Stimulated activated effector memory CD8-positive, alpha-beta T cell treated with anti-CD3 and anti-CD28 coated beads, Interleukin-12 subunit alpha, Interleukin-12 subunit beta, amount 100 ng/mL, for 72 hours (primary cell): ENCODE measurements at regions not wholly inside any gene's neighbourhood (a gene's known extent, or its start where the extent isn't known, plus 50 kb on each side); places are given as distances from the start of the nearest gene placed in this dataset.
"Not testable (repeated sequence)": the region's sequence is repeated elsewhere in the genome, so short reads cannot be mapped to it uniquely, and the experiment has no call there.

Experiments used
- ATAC-seq: fragments of 150-1000 bp; cut with Tn5 transposase; 2 replicates; pipeline ENCODE4 v1.10.0; 2021
- DNase-seq, 2 donors: peaks; one replicate each; pipeline ENCODE4 v3.0.0; 2021 to 2022; ENCODE audit warnings: low spot score in 2 of 2
- H3K27ac Mint-ChIP-seq: one replicate; pipeline ENCODE4 v1.8.0; 2022; ENCODE audit warnings: mild to moderate bottlenecking, mixed read lengths
- H3K36me3 Mint-ChIP-seq: one replicate; pipeline ENCODE4 v1.8.0; 2022; ENCODE audit warnings: mild to moderate bottlenecking, mixed read lengths
- H3K4me1 Mint-ChIP-seq: one replicate; pipeline ENCODE4 v1.8.0; 2022; ENCODE audit warnings: mixed read lengths
- H3K4me3 Mint-ChIP-seq: one replicate; pipeline ENCODE4 v1.8.0; 2022; ENCODE audit warnings: mild to moderate bottlenecking, mixed read lengths
- H3K9me3 Mint-ChIP-seq: one replicate; pipeline ENCODE4 v1.8.0; 2022; ENCODE audit warnings: mixed read lengths

- Mint-ChIP-seq H3K36me3 (no peaks in the 10 kb centered on the region), H3K4me1 (no peaks in the 10 kb centered on the region), H3K4me3 (no peak overlapping the region), H3K27ac (no peak overlapping the region), H3K9me3 (peaks cover 28% of the 10 kb centered on the region)
- DNase-seq (no peak), ATAC-seq (no peak)
These were observed 547.9 kb upstream of the GALNTL6 start for GRCh38 chr4:171265190-171265818.

- DNase-seq (no peak), ATAC-seq (no peak)
- no peak overlapping the region for H3K27ac Mint-ChIP-seq
- no peaks in the 10 kb centered on the region for H3K4me1 Mint-ChIP-seq
- H3K36me3 Mint-ChIP-seq: no peaks in the 10 kb centered on the region
- H3K9me3 Mint-ChIP-seq: peaks cover 9% of the 10 kb centered on the region
- no peak overlapping the region for H3K4me3 Mint-ChIP-seq
These were observed 557.0 kb upstream of the GALNTL6 start for GRCh38 chr4:171256223-171256622.

DNA sequence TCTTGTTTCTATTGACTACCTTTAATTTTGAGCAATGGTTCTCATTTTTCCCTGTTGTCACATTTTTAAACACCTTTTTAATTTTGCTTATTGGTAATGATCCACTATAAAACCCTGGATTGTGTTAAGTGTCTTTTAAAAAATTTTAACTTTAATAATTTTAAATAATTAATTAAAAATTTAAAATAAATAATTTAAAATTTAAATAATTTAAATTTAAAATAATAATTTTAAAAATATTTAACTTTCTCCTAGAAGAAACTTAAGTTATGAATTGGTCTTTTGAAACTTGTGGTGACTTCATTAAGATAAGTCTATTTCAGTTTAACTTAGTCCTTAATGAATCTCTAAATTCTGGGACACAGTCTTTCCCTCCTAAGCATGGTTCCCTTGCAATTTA is 566.3 kb upstream of the GALNTL6 start:
- ATAC-seq (no peak), DNase-seq (no peak)
- no peak overlapping the region for H3K27ac Mint-ChIP-seq
- no peaks in the 10 kb centered on the region for H3K4me1 Mint-ChIP-seq
- H3K36me3 Mint-ChIP-seq: no peaks in the 10 kb centered on the region
- no peak overlapping the region for H3K4me3 Mint-ChIP-seq
- H3K9me3 Mint-ChIP-seq: peaks cover 14% of the 10 kb centered on the region

- no peaks in the 10 kb centered on the region for H3K36me3 Mint-ChIP-seq
- DNase-seq: no peak
- H3K9me3 Mint-ChIP-seq: peaks cover 6% of the 10 kb centered on the region
- H3K27ac Mint-ChIP-seq: no peak overlapping the region
- H3K4me3 Mint-ChIP-seq: no peak overlapping the region
- no peak for ATAC-seq
- H3K4me1 Mint-ChIP-seq: no peaks in the 10 kb centered on the region
These were observed 570.4 kb upstream of the GALNTL6 start for GRCh38 chr4:171242831-171243230.

DNA sequence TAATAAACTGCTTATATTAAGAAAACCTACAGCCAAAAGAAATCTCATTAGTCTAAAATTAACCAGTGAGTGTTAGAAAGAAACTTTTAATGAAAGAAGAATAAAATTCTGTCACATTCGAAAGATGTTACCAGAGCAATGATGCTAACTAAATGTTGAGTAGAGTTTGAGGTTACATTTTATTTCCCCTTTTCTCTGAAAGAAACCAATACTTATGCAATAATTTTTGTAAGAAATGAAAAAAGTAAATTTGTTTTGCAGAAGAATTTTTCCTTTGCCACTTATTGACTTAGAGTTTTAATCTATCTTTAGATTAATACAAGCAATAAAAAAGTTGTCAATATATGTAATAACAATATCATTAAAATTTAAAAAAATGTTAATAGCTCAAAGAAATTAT is 574.0 kb upstream of the GALNTL6 start:
- Mint-ChIP-seq H3K9me3 (peaks cover 6% of the 10 kb centered on the region), H3K4me3 (no peak overlapping the region), H3K4me1 (no peaks in the 10 kb centered on the region), H3K27ac (no peak overlapping the region), H3K36me3 (no peaks in the 10 kb centered on the region)
- ATAC-seq (no peak), DNase-seq (no peak)

- DNase-seq (no peak), ATAC-seq (no peak)
- Mint-ChIP-seq H3K4me1 (no peaks in the 10 kb centered on the region), H3K27ac (no peak overlapping the region), H3K9me3 (peaks cover 7% of the 10 kb centered on the region), H3K4me3 (no peak overlapping the region), H3K36me3 (no peaks in the 10 kb centered on the region)
These were observed 577.7 kb upstream of the GALNTL6 start for GRCh38 chr4:171235521-171235920.

- not testable (repeated sequence) for H3K36me3 Mint-ChIP-seq, DNase-seq, H3K9me3 Mint-ChIP-seq, H3K4me1 Mint-ChIP-seq, H3K27ac Mint-ChIP-seq, ATAC-seq, H3K4me3 Mint-ChIP-seq
These were observed 583.9 kb upstream of the GALNTL6 start for GRCh38 chr4:171229354-171229753.

DNA sequence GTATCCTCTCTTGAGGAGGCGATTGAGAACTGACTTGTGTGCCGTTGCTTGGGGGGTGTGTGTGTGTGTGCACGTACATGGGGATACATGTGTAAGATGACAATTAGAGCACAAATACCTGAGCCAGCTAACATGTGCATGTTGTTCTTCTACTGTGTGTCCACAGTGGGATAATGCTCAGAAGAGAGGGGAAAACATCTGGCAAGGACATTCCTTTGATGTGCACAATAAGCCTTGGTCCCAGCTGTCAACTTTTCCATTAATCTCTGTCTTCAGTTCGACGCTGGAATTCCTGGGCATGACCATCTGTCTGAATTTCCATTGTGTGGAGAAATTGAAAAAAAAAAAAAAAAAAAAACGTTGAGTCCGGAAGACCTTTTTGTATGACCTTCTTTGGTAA is 592.0 kb upstream of the GALNTL6 start:
- H3K27ac Mint-ChIP-seq: no peak overlapping the region
- DNase-seq: no peak

DNA sequence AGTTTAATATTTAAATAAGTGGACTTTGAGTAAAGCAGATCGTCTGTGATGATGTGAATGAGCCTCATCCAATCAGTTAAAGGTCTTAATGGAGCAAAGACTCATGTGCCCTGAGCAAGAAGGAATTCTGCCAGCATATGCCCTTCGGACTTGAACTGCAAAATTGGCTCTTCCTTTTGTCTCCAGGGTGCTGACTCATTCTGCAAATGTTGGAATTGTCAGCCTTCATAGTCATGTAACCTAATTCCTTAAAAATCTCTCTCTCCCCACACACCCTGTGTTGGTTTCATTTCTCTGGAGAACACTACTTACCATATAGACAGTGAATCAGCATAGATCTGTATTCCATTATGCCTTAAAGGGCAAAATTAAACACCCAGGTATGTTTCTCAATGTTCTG is 609.8 kb upstream of the GALNTL6 start:
- DNase-seq (no peak), ATAC-seq (no peak)
- Mint-ChIP-seq H3K4me3 (no peak overlapping the region), H3K9me3 (peaks cover 18% of the 10 kb centered on the region), H3K36me3 (no peaks in the 10 kb centered on the region), H3K4me1 (no peaks in the 10 kb centered on the region), H3K27ac (no peak overlapping the region)

More for the DNA sequence above, 592.0 kb upstream of the GALNTL6 start:
- Mint-ChIP-seq H3K36me3 (no peaks in the 10 kb centered on the region), H3K4me1 (no peaks in the 10 kb centered on the region), H3K9me3 (peaks cover 15% of the 10 kb centered on the region), H3K4me3 (no peak overlapping the region)
- no peak for ATAC-seq

DNA sequence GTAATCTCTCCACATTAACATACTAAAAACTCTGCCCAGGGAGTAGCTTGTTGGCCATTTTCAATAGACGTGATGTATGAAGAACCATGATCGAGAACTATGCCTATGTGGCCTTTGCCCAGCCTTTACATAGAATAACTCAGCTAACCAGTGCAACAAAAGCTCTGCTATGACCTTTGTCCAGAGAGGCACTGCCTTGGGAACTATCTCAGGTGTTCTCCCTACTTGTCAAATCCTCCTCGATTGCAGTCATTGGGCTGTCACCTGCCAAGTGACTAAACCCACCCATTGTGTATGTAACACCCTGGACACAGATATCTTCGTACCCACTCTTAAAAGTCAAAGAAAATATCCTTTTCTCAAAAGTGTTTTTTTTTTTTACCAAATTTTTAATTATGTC is 610.3 kb upstream of the GALNTL6 start:
- ATAC-seq: no peak
- no peaks in the 10 kb centered on the region for H3K4me1 Mint-ChIP-seq
- DNase-seq: no peak
- peaks cover 18% of the 10 kb centered on the region for H3K9me3 Mint-ChIP-seq
- no peaks in the 10 kb centered on the region for H3K36me3 Mint-ChIP-seq
- H3K27ac Mint-ChIP-seq: no peak overlapping the region
- H3K4me3 Mint-ChIP-seq: no peak overlapping the region

- H3K4me3 Mint-ChIP-seq: no peak overlapping the region
These were observed 626.5 kb upstream of the GALNTL6 start for GRCh38 chr4:171186700-171187099.

DNA sequence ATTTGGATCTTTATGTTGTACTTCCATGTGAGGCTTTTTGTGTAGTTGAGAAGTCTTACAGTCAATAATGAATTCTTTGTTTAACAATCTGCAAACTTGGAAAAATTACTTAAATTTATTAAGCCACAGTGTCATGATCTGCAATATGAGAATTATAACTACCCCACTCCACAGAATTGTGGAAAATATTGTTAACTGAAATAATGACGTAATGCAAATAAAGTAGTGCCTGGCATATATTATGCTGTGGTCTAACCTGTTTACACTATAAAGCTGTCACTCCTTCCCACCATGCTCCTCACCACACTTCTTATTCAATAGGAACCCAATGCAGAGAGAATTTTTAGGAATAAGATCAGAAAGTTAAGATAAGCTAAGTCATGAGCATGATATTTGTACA is 632.1 kb upstream of the GALNTL6 start:
- peaks cover 8% of the 10 kb centered on the region for H3K9me3 Mint-ChIP-seq
- no peak overlapping the region for H3K4me3 Mint-ChIP-seq
- H3K27ac Mint-ChIP-seq: no peak overlapping the region
- DNase-seq: no peak
- H3K36me3 Mint-ChIP-seq: no peaks in the 10 kb centered on the region
- H3K4me1 Mint-ChIP-seq: no peaks in the 10 kb centered on the region
- no peak for ATAC-seq

More at GRCh38 chr4:171186700-171187099, 626.5 kb upstream of the GALNTL6 start:
- Mint-ChIP-seq H3K36me3 (no peaks in the 10 kb centered on the region), H3K4me1 (no peaks in the 10 kb centered on the region), H3K9me3 (peaks cover 12% of the 10 kb centered on the region), H3K27ac (no peak overlapping the region)
- no peak for DNase-seq
- ATAC-seq: no peak

DNA sequence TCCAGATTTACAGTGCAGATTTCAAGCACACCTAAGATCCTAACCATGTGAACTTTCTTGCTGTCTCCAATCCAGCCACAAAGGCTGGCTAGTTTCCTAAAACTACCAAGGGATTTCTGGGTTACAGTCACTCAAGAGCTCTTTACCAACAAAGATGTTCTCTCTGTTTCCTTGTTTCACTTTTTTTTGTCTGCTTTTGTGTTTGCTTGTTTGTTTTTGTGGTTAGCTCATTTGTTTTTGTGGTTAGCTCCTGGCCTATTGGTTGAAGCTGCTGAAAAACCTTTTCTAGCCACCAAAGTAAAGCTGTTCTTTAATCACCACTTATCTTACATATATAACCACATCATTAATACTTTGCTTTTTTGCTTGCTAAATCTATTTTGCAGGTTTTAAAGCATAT is 642.5 kb upstream of the GALNTL6 start:
- H3K4me1 Mint-ChIP-seq: no peaks in the 10 kb centered on the region

DNA sequence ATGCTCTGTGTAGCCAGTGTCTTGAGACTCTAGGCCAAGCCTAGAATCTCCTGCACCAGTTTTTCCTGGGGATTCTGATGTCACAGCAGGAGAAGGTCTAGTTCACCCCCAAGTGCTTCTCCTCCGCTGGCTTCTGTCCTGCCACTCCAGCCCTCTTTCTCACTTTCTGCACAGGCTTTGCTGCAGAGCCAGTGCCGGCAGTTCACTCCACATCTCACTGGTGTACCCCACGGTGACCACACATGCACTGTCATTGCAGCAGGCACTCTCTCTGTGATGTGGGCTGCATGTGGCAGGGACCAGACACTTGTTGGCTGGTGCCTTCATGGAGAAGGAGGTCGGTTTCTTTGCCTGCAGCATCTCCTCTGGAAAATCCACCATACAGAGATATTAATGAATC is 643.8 kb upstream of the GALNTL6 start:
- Mint-ChIP-seq H3K4me1 (no peaks in the 10 kb centered on the region), H3K4me3 (no peak overlapping the region), H3K36me3 (no peaks in the 10 kb centered on the region), H3K27ac (no peak overlapping the region), H3K9me3 (peaks cover 24% of the 10 kb centered on the region)
- ATAC-seq: no peak
- no peak for DNase-seq

More for the DNA sequence above, 642.5 kb upstream of the GALNTL6 start:
- Mint-ChIP-seq H3K4me3 (no peak overlapping the region), H3K9me3 (peaks cover 24% of the 10 kb centered on the region), H3K27ac (no peak overlapping the region), H3K36me3 (no peaks in the 10 kb centered on the region)
- ATAC-seq: no peak
- no peak for DNase-seq

DNA sequence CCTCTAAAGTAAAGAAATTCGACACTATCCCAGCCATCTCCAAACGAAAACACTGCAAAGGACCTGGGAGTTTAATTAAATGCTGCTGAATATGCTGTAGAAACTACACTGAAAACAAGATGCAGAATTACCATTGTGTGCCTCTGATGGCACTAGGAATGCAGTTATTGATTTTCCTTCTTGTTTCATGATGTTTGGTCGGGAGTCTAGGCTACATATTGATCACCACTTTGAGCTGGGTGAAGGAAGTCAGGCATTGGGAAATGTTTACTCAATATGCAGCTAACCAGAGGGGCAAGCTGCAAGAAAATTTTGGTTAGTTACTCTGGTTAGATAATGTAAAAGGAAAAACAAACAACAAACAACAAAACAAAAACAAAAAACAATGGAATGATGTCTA is 650.7 kb upstream of the GALNTL6 start:
- no peaks in the 10 kb centered on the region for H3K36me3 Mint-ChIP-seq
- H3K4me3 Mint-ChIP-seq: no peak overlapping the region
- H3K9me3 Mint-ChIP-seq: peaks cover 18% of the 10 kb centered on the region
- H3K27ac Mint-ChIP-seq: no peak overlapping the region
- ATAC-seq (no peak), DNase-seq (no peak)
- H3K4me1 Mint-ChIP-seq: no peaks in the 10 kb centered on the region

DNA sequence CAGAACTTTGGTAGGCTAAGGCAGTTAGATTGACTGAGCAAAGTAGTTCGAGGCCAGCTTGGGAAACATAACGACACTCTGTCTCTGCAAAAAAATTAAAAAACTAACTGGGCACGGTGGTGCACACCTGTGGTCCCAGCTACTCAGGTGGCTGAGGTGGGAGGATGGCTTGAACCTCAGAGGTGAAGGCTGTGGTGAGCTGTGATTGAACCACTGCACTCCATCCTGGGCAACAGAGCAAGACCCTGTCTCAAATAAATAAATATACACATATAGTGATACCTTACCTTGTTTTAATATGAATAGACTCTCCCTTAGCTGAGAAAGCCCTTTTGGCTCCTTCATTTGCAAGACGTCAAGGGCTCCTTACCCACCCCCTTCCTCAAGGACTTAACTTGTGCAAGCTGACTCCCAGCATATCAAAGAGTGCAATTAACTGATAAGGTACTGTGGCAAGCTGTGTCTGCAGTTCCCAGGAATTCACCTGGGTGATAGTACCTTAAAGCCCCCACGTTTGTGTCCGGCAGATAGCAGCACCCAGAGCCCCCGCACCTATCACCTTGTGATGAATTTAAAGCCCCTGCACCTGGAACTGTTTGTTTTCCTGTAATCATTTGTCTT is 655.6 kb upstream of the GALNTL6 start:
- Mint-ChIP-seq H3K4me1 (no peaks in the 10 kb centered on the region), H3K27ac (no peak overlapping the region), H3K4me3 (no peak overlapping the region), H3K9me3 (peaks cover 23% of the 10 kb centered on the region), H3K36me3 (no peaks in the 10 kb centered on the region)
- DNase-seq (no peak), ATAC-seq (no peak)
